ENCODE measurements at regions not wholly inside any gene's neighbourhood (a gene's known extent, or its start where the extent isn't known, plus 50 kb on each side); places are given as distances from the start of the nearest gene placed in this dataset.

- TF ChIP-seq POLR2A (IDR thresholded peaks at IDR 0.05), result no peak
- no peak for TF ChIP-seq POLR2AphosphoS5 (IDR thresholded peaks at IDR 0.05)
- TF ChIP-seq, protein P1, sequence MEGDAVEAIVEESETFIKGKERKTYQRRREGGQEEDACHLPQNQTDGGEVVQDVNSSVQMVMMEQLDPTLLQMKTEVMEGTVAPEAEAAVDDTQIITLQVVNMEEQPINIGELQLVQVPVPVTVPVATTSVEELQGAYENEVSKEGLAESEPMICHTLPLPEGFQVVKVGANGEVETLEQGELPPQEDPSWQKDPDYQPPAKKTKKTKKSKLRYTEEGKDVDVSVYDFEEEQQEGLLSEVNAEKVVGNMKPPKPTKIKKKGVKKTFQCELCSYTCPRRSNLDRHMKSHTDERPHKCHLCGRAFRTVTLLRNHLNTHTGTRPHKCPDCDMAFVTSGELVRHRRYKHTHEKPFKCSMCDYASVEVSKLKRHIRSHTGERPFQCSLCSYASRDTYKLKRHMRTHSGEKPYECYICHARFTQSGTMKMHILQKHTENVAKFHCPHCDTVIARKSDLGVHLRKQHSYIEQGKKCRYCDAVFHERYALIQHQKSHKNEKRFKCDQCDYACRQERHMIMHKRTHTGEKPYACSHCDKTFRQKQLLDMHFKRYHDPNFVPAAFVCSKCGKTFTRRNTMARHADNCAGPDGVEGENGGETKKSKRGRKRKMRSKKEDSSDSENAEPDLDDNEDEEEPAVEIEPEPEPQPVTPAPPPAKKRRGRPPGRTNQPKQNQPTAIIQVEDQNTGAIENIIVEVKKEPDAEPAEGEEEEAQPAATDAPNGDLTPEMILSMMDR (IDR thresholded peaks at IDR 0.05), result no peak
- TF ChIP-seq EP300 (IDR thresholded peaks at IDR 0.05), result no peak
- Histone ChIP-seq H3K4me3 (no peak overlapping the region), H3K27ac (no peak overlapping the region), H3K4me1 (peaks cover 0 to 8% (median 3%) of the 10 kb centered on the region in 4 donors), H3K9me3 (no peaks in the 10 kb centered on the region), H3K36me3 (no peaks in the 10 kb centered on the region), H3K27me3 (no peaks in the 10 kb centered on the region)
- no peak for ATAC-seq (ENCODE audit: low FRiP score in 2 of 2)
- no peak for DNase-seq
- WGBS, 2 donors, result 80 to 95% methylated on average over 1 of the region's 1 CpG
Measured at GRCh38 chr13:59490651-59491050, 673.1 kb downstream of the DIAPH3 start.

DNA sequence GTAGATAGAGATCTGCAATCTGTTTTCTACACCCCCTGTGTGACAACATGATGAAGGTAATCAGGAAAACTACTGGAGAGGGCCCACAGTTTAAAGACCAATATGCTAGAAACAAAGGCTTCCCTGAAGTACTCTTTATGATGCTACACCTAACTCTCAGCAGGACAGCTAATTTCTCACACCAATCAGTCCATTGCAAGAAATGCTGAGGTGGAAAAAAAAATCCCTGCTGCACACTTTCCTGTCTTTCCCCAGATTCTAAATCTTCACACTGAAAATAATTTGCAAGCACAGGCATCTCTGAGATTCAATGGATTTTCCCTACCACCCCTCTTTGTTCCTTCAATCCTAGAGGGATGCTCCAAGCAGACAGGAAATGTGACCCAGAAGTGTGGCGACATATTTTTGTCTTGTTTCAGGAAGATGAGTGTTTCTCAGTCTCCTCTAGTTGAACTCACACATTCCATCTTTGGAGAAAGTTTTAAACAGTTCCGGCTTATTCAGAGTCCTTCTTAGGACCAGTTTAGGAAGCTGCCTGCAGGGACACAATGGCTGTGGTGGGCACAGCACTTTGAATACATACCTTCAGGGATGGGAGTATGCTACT, 671.6 kb downstream of the DIAPH3 start:
- Histone ChIP-seq H3K27ac (no peak overlapping the region), H3K27me3 (no peaks in the 10 kb centered on the region), H3K9me3 (no peaks in the 10 kb centered on the region), H3K4me3 (no peak overlapping the region), H3K4me1 (peaks cover 0 to 8% (median 3%) of the 10 kb centered on the region in 4 donors), H3K36me3 (no peaks in the 10 kb centered on the region)
- TF ChIP-seq, protein P1 (IDR thresholded peaks at IDR 0.05), result no peak
- TF ChIP-seq POLR2AphosphoS5 (IDR thresholded peaks at IDR 0.05) (no peak), POLR2A (IDR thresholded peaks at IDR 0.05) (no peak), EP300 (IDR thresholded peaks at IDR 0.05) (no peak)
- 47 to 61% methylated on average over 2 of the region's 2 CpGs for WGBS, 2 donors
- ATAC-seq (ENCODE audit: low FRiP score in 2 of 2) (no peak), DNase-seq (no peak)

- Histone ChIP-seq H3K4me1 (peaks cover 0 to 8% (median 3%) of the 10 kb centered on the region in 4 donors), H3K27me3 (no peaks in the 10 kb centered on the region), H3K36me3 (no peaks in the 10 kb centered on the region), H3K27ac (no peak overlapping the region), H3K9me3 (no peaks in the 10 kb centered on the region), H3K4me3 (no peak overlapping the region)
- DNase-seq, result no peak
- no peak for ATAC-seq (ENCODE audit: low FRiP score in 2 of 2)
- TF ChIP-seq POLR2AphosphoS5 (IDR thresholded peaks at IDR 0.05), result no peak
- no peak for TF ChIP-seq EP300 (IDR thresholded peaks at IDR 0.05)
- TF ChIP-seq, protein P1 (IDR thresholded peaks at IDR 0.05), result no peak
- TF ChIP-seq POLR2A (IDR thresholded peaks at IDR 0.05), result no peak
- 92 to 100% methylated on average over 1 of the region's 1 CpG for WGBS, 2 donors
Measured at GRCh38 chr13:59493436-59493965, 670.2 kb downstream of the DIAPH3 start.

DNA sequence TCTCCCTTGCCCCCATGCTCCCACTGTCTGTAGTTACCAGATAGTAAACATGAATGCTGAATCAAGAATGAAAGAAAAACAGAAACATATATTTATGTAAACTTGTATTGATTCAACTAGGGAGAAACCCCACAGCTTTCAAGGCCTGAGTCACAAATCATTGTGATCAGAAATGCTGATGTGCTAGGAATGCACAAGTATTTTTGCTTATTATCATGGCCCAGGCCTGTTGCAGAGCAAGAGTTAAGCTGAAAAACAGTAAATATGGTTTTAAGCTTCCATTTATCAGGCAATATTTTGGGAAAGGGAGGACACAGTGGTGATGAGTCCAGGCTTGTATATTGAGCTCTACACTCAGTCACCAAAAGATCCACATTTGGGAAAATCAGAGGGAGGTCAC, 669.6 kb downstream of the DIAPH3 start:
- Histone ChIP-seq H3K27me3 (no peaks in the 10 kb centered on the region), H3K27ac (no peak overlapping the region), H3K9me3 (no peaks in the 10 kb centered on the region), H3K4me3 (no peak overlapping the region), H3K36me3 (no peaks in the 10 kb centered on the region), H3K4me1 (peaks cover 0 to 8% (median 3%) of the 10 kb centered on the region in 4 donors)
- no peak for DNase-seq
- ATAC-seq (ENCODE audit: low FRiP score in 2 of 2), result no peak
- TF ChIP-seq, protein P1 (IDR thresholded peaks at IDR 0.05), result no peak
- TF ChIP-seq POLR2A (IDR thresholded peaks at IDR 0.05) (no peak), EP300 (IDR thresholded peaks at IDR 0.05) (no peak), POLR2AphosphoS5 (IDR thresholded peaks at IDR 0.05) (no peak)

DNA sequence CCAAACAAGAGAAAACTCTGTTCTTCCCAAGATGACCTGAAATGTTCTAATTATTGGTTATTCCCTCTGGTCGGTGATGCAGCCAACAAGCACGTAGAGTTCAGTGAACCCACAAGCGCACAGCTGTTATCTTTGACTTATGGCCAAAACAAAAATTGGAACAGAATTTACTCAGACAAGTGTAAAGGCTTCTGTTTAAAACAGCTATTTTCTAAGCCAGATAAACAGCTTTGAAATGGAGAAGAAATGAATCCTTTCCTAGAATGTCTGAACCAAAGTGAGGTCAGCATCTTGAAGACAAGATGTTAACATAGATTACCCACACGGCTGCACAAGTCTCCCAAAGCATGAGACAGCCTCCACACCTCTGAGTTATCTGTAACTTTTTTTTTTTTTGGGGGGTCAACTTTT, 669.2 kb downstream of the DIAPH3 start:
- no peak for DNase-seq

More for the DNA sequence above, 669.2 kb downstream of the DIAPH3 start:
- Histone ChIP-seq H3K4me1 (peaks cover 0 to 8% (median 3%) of the 10 kb centered on the region in 4 donors), H3K27me3 (no peaks in the 10 kb centered on the region), H3K9me3 (no peaks in the 10 kb centered on the region), H3K27ac (no peak overlapping the region), H3K36me3 (no peaks in the 10 kb centered on the region), H3K4me3 (no peak overlapping the region)
- ATAC-seq (ENCODE audit: low FRiP score in 2 of 2), result peak in 1 of 2 donors; percentile 77
- TF ChIP-seq, protein P1 (IDR thresholded peaks at IDR 0.05), result no peak
- no peak for TF ChIP-seq POLR2AphosphoS5 (IDR thresholded peaks at IDR 0.05)
- no peak for TF ChIP-seq EP300 (IDR thresholded peaks at IDR 0.05)
- no peak for TF ChIP-seq POLR2A (IDR thresholded peaks at IDR 0.05)
- WGBS, 2 donors, result 73 to 81% methylated on average over 4 of the region's 4 CpGs

All from upper lobe of left lung (tissue), 6 donors.